Uterus (tissue), 3 donors: ENCODE measurements at regions not wholly inside any gene's neighbourhood (a gene's known extent, or its start where the extent isn't known, plus 50 kb on each side); places are given as distances from the start of the nearest gene placed in this dataset.

Experiments
- DNase-seq, 2 donors: peaks; one replicate each; pipeline ENCODE4 v3.0.0-alpha.2; 2019 to 2020
- H3K27ac ChIP-seq, 2 donors: fragments of 200-600 bp; sonication (generic); 1 replicate in 1 of 2; 2 replicates in 1 of 2; pipeline ENCODE4 v1.5.1; 2016 to 2018
- H3K27me3 ChIP-seq, 2 donors: fragments of 200-600 bp; sonication (generic); one replicate each; pipeline ENCODE4 v1.5.1; 2018 to 2019; ENCODE audit warnings: control low read depth in 1 of 2
- H3K36me3 ChIP-seq, 2 donors: fragments of 200-600 bp; sonication (generic); one replicate each; pipeline ENCODE4 v1.5.1; 2019; ENCODE audit warnings: control low read depth in 1 of 2
- H3K4me1 ChIP-seq, 2 donors: fragments of 200-600 bp; sonication (generic); one replicate each; pipeline ENCODE4 v1.5.1; 2018 to 2019; ENCODE audit warnings: control low read depth in 1 of 2
- H3K4me3 ChIP-seq, 2 donors: fragments of 200-600 bp; sonication (generic); 1 replicate in 1 of 2; 2 replicates in 1 of 2; pipeline ENCODE4 v1.5.1; 2018 to 2019; ENCODE audit warnings: mild to moderate bottlenecking in 1 of 2
- H3K9me3 ChIP-seq, 2 donors: fragments of 200-600 bp; sonication (generic); one replicate each; pipeline ENCODE4 v1.5.1; 2019; ENCODE audit warnings: control low read depth in 1 of 2
- CTCF ChIP-seq, 4 experiments: fragments of 200-600 bp in 2 of 4; fragments of 450-650 bp in 2 of 4; sonication (generic) in 2 of 4; IDR thresholded peaks; one replicate each; pipeline ENCODE4 v1.5.1; 2016 to 2019; ENCODE audit warnings: antibody characterized with exemption in 4 of 4, mild to moderate bottlenecking in 2 of 4, moderate library complexity in 1 of 4
- POLR2A ChIP-seq, 2 donors: fragments of 450-650 bp; IDR thresholded peaks; one replicate each; pipeline ENCODE4 v1.6.1; 2016; ENCODE audit warnings: antibody characterized with exemption in 2 of 2, mild to moderate bottlenecking in 1 of 2, moderate library complexity in 1 of 2
- intact Hi-C: fragments of 100-400 bp; cut with DNase I; formaldehyde crosslinking; loops from one replicate; pipeline ENCODE4 v1.15.1; 2023; ENCODE audit warnings: low total_unique reads
- donor health status: DM: yes; HTN: yes; CAD: no.

DNA sequence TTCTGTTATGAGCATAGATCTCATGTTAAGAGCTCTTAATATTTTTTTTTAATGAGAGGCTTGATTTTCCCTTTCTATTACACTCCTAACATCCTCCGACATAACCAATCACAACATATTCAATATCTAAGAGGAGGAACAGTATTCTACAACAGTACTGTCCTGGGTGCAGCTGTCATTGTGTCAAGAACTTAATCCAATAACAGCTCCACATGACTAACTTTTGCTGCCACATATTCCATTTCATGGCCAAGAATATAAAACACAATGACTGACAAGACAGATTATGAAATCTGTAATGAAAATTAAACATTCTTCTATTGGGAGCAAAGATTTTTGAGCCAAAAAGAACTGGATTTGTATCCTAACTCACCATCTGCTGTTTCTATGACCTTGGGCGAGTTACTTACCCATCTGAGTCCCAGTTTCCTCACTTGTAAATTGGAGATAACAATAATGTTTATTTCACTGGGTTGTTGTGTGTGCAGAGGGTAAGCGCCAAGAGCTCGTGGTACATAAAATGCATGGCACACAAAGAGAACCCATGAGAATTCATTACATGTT, 405.6 kb downstream of the SPRY1 start:
- no peak overlapping the region for H3K4me3 ChIP-seq
- no peak overlapping the region for H3K27ac ChIP-seq
- H3K4me1 ChIP-seq, result no peaks in the 10 kb centered on the region
- H3K36me3 ChIP-seq, result no peaks in the 10 kb centered on the region
- intact Hi-C loops, result no loop called here
- no peak for TF ChIP-seq CTCF (IDR thresholded peaks at IDR 0.05)
- TF ChIP-seq POLR2A (IDR thresholded peaks at IDR 0.05), result no peak
- peaks cover 0 to 5% of the 10 kb centered on the region in 2 donors for H3K9me3 ChIP-seq
- DNase-seq, result no peak
- H3K27me3 ChIP-seq, result no peaks in the 10 kb centered on the region

- Histone ChIP-seq H3K4me1 (no peaks in the 10 kb centered on the region), H3K27ac (no peak overlapping the region), H3K4me3 (no peak overlapping the region), H3K27me3 (no peaks in the 10 kb centered on the region), H3K36me3 (no peaks in the 10 kb centered on the region), H3K9me3 (peaks cover 0 to 5% of the 10 kb centered on the region in 2 donors)
- no peak for DNase-seq
- TF ChIP-seq CTCF (IDR thresholded peaks at IDR 0.05), result no peak
- no peak for TF ChIP-seq POLR2A (IDR thresholded peaks at IDR 0.05)
- intact Hi-C loops, result no loop called here
Observed at GRCh38 chr4:123802933-123803332, 406.3 kb downstream of the SPRY1 start.

GRCh38 chr4:123804196-123804721, 407.7 kb downstream of the SPRY1 start:
- no peaks in the 10 kb centered on the region for H3K36me3 ChIP-seq
- no peaks in the 10 kb centered on the region for H3K27me3 ChIP-seq
- intact Hi-C loops, result no loop called here
- H3K4me1 ChIP-seq, result no peaks in the 10 kb centered on the region
- no peak overlapping the region for H3K27ac ChIP-seq
- H3K9me3 ChIP-seq, result no peaks in the 10 kb centered on the region
- TF ChIP-seq POLR2A (IDR thresholded peaks at IDR 0.05) (no peak), CTCF (IDR thresholded peaks at IDR 0.05) (no peak)
- no peak overlapping the region for H3K4me3 ChIP-seq
- no peak for DNase-seq

DNA sequence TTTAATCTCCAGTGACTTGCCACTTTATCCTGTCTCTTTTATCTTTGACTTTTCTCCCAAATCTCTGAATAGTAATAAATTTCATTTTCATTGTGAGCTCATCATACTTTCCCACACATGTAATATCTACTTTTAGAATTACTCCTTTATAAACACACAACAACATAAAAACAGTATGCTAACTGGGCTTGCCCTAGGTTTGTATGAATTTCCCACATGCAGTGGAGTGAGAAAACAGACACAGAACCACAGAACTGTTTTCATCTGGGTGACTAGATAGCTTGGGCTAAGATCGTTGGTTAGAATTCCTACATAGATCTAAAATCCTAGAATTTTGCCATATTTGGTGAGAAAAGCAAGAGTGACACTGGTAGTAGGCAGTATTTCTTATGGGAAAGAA, 409.5 kb downstream of the SPRY1 start:
- H3K4me1 ChIP-seq, result no peaks in the 10 kb centered on the region
- no peaks in the 10 kb centered on the region for H3K27me3 ChIP-seq
- intact Hi-C loops, result no loop called here
- H3K27ac ChIP-seq, result peak overlapping the region in 1 of 2 donors; percentile 27
- H3K36me3 ChIP-seq, result no peaks in the 10 kb centered on the region
- H3K9me3 ChIP-seq, result no peaks in the 10 kb centered on the region
- TF ChIP-seq POLR2A (IDR thresholded peaks at IDR 0.05) (no peak), CTCF (IDR thresholded peaks at IDR 0.05) (no peak)
- DNase-seq, result no peak
- no peak overlapping the region for H3K4me3 ChIP-seq

- Histone ChIP-seq H3K4me3 (no peak overlapping the region), H3K27me3 (no peaks in the 10 kb centered on the region), H3K4me1 (no peaks in the 10 kb centered on the region), H3K36me3 (no peaks in the 10 kb centered on the region), H3K9me3 (no peaks in the 10 kb centered on the region), H3K27ac (no peak overlapping the region)
- no peak for TF ChIP-seq CTCF (IDR thresholded peaks at IDR 0.05)
- TF ChIP-seq POLR2A (IDR thresholded peaks at IDR 0.05), result no peak
- intact Hi-C loops, result no loop called here
- DNase-seq, result no peak
Observed at GRCh38 chr4:123807187-123807586, 410.6 kb downstream of the SPRY1 start.
